ENCODE measurements at regions not wholly inside any gene's neighbourhood (a gene's known extent, or its start where the extent isn't known, plus 50 kb on each side); places are given as distances from the start of the nearest gene placed in this dataset.

- no peak for TF ChIP-seq CTCF (IDR thresholded peaks at IDR 0.05)
- no peak for TF ChIP-seq POLR2A (IDR thresholded peaks at IDR 0.05)
These were observed 55.9 kb upstream of the ALB start for GRCh38 chr4:73348185-73348584.

Measured in right lobe of liver (tissue), 4 donors.